ENCODE measurements at regions not wholly inside any gene's neighbourhood (a gene's known extent, or its start where the extent isn't known, plus 50 kb on each side); places are given as distances from the start of the nearest gene placed in this dataset.

DNA sequence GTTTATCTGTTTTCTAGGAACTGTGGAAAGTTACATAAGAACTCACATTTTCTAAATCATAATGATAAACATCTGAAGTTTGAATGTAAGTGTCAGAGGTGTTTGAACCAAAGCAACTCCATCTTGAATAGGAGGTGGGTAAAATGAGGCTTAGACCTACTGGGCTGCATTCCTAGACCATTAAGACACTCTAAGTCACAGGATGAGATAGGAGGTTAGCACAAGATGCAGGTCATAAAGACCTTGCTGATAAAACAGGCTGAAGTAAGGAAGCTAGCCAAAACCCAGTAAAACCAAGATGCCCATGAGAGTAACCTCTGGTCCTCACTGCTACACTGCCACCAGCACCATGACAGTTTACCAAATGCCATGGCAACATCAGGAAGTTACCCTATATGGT, 297.7 kb upstream of the POU5F2 start:
- Histone ChIP-seq H3K4me3 (ENCODE audit: low read depth, low read length) (no peak overlapping the region), H3K36me3 (no peaks in the 10 kb centered on the region)
- TF ChIP-seq CTCF (IDR thresholded peaks at IDR 0.05; ENCODE audit: low read depth, low read length) = no peak

DNA sequence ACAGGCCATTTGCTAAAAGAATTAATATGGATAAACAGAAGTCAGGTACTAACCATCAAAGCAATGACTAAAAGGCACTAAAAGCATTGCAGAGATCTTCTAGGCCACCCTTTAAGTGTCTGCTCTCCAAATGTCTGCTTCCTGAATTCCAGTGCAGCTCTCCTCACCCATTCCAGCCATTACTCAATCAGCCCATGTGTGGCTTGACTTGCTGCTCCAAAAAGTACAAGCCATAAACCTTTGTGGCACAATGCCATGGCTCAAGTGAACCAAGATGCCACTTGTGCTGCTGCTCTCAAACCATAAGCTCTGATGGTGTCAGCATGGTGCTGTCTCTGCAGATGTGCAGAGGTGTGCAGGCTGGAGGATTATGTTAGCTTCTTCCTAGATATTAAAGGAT, 290.2 kb upstream of the POU5F2 start:
- H3K27me3 ChIP-seq = no peaks in the 10 kb centered on the region
- no peak for TF ChIP-seq CTCF (IDR thresholded peaks at IDR 0.05; ENCODE audit: low read depth, low read length)
- no peaks in the 10 kb centered on the region for H3K9me3 ChIP-seq
- no peak for DNase-seq
- no peaks in the 10 kb centered on the region for H3K4me1 ChIP-seq
- no peaks in the 10 kb centered on the region for H3K36me3 ChIP-seq
- no peak overlapping the region for H3K4me3 ChIP-seq (ENCODE audit: low read depth, low read length)

More for the DNA sequence above, 297.7 kb upstream of the POU5F2 start:
- Histone ChIP-seq H3K4me1 (no peaks in the 10 kb centered on the region), H3K9me3 (no peaks in the 10 kb centered on the region), H3K27me3 (no peaks in the 10 kb centered on the region)
- no peak for DNase-seq

GRCh38 chr5:94028001-94028400, 286.6 kb upstream of the POU5F2 start:
- Histone ChIP-seq H3K36me3 (no peaks in the 10 kb centered on the region), H3K4me1 (no peaks in the 10 kb centered on the region), H3K9me3 (no peaks in the 10 kb centered on the region), H3K4me3 (ENCODE audit: low read depth, low read length) (no peak overlapping the region), H3K27me3 (no peaks in the 10 kb centered on the region)
- DNase-seq = no peak
- no peak for TF ChIP-seq CTCF (IDR thresholded peaks at IDR 0.05; ENCODE audit: low read depth, low read length)

- H3K9me3 ChIP-seq = no peaks in the 10 kb centered on the region
- no peaks in the 10 kb centered on the region for H3K27me3 ChIP-seq
- H3K36me3 ChIP-seq = no peaks in the 10 kb centered on the region
- H3K4me3 ChIP-seq (ENCODE audit: low read depth, low read length) = no peak overlapping the region
- H3K4me1 ChIP-seq = no peaks in the 10 kb centered on the region
- no peak for DNase-seq
- no peak for TF ChIP-seq CTCF (IDR thresholded peaks at IDR 0.05; ENCODE audit: low read depth, low read length)
These were observed 285.7 kb upstream of the POU5F2 start for GRCh38 chr5:94027145-94027544.

DNA sequence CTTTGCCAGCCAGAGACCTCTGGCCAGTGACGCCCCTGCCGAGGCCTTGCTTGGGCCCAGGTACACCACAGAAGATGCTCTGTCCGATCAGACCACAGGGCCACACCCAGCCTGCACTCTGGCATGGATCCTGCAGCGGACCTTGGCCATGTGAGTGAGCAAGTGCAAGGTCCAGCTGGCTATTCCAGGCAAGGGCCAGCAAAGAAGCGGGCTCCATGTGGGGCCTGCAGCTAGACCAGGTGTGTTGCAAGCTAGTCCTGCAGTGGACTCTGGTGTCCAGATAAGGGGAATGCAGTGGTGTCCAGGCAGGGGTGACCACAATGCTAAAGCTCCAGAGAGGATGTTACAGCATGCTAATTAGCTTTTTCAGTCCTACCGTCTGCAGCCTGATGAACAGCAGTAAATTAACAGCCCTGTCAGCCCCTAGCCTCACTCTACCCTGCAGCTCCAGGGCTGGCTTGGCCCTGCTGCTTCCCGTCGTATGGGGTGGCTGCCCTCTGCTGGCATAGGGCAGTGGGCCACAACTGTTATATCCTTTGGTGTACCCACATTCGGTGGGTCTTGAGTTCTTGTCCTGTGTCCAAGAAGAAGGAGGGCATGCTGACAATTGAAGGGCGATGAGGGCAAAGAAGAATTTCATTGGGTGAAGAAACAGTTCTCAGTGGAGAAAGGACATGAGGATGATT, 284.5 kb upstream of the POU5F2 start:
- no peaks in the 10 kb centered on the region for H3K27me3 ChIP-seq
- H3K4me1 ChIP-seq = no peaks in the 10 kb centered on the region
- DNase-seq = peak; percentile 44
- H3K36me3 ChIP-seq = no peaks in the 10 kb centered on the region
- no peak overlapping the region for H3K4me3 ChIP-seq (ENCODE audit: low read depth, low read length)
- TF ChIP-seq CTCF (IDR thresholded peaks at IDR 0.05; ENCODE audit: low read depth, low read length) = peak; percentile 61
- no peaks in the 10 kb centered on the region for H3K9me3 ChIP-seq

- Histone ChIP-seq H3K36me3 (no peaks in the 10 kb centered on the region), H3K4me1 (no peaks in the 10 kb centered on the region), H3K9me3 (no peaks in the 10 kb centered on the region), H3K27me3 (no peaks in the 10 kb centered on the region), H3K4me3 (ENCODE audit: low read depth, low read length) (no peak overlapping the region)
- DNase-seq = no peak
- no peak for TF ChIP-seq CTCF (IDR thresholded peaks at IDR 0.05; ENCODE audit: low read depth, low read length)
These were observed 283.2 kb upstream of the POU5F2 start for GRCh38 chr5:94024620-94025019.

Measured in BE2C (cell line).